ENCODE measurements at regions not wholly inside any gene's neighbourhood (a gene's known extent, or its start where the extent isn't known, plus 50 kb on each side); places are given as distances from the start of the nearest gene placed in this dataset.
A peak's percentile ranks its signal among the peaks of the same experiment; 100 is the strongest.

DNA sequence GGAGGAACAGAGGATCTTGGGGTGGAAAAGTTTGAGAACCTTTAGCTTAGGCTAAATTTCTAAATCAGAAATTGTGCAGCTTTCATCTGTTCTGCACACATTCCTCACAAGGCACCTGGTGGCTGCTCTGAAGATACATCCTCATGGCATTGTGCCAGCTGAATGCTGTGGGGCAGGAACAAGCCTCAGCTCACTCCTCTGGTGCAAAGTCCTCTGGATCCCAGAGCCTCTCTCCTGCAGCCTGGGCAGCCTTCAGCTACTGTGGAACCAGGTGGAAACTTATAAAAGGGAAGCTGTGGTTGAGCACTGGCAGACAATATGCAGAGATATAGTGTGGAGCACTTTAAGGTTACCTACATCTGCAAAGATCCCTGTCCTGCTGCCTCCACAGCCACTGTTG is 72.3 kb downstream of the KCTD12 start:
- H3K27me3 ChIP-seq, result no peaks in the 10 kb centered on the region
- no peaks in the 10 kb centered on the region for H3K4me1 ChIP-seq
- TF ChIP-seq, protein P1, sequence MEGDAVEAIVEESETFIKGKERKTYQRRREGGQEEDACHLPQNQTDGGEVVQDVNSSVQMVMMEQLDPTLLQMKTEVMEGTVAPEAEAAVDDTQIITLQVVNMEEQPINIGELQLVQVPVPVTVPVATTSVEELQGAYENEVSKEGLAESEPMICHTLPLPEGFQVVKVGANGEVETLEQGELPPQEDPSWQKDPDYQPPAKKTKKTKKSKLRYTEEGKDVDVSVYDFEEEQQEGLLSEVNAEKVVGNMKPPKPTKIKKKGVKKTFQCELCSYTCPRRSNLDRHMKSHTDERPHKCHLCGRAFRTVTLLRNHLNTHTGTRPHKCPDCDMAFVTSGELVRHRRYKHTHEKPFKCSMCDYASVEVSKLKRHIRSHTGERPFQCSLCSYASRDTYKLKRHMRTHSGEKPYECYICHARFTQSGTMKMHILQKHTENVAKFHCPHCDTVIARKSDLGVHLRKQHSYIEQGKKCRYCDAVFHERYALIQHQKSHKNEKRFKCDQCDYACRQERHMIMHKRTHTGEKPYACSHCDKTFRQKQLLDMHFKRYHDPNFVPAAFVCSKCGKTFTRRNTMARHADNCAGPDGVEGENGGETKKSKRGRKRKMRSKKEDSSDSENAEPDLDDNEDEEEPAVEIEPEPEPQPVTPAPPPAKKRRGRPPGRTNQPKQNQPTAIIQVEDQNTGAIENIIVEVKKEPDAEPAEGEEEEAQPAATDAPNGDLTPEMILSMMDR (IDR thresholded peaks at IDR 0.05), result no peak
- FAIRE-seq (no peak), DNase-seq (peak in 1 of 6 donors; percentile 25), ATAC-seq (peak in 3 of 4 donors; percentile 40 to 66 (median 63))
- intact Hi-C loops (cut with DNase I), result no loop called here
- H3K27ac ChIP-seq, result no peak overlapping the region
- H3K9me3 ChIP-seq, result no peaks in the 10 kb centered on the region
- no peaks in the 10 kb centered on the region for H3K36me3 ChIP-seq
- H3K4me3 ChIP-seq, result no peak overlapping the region

DNA sequence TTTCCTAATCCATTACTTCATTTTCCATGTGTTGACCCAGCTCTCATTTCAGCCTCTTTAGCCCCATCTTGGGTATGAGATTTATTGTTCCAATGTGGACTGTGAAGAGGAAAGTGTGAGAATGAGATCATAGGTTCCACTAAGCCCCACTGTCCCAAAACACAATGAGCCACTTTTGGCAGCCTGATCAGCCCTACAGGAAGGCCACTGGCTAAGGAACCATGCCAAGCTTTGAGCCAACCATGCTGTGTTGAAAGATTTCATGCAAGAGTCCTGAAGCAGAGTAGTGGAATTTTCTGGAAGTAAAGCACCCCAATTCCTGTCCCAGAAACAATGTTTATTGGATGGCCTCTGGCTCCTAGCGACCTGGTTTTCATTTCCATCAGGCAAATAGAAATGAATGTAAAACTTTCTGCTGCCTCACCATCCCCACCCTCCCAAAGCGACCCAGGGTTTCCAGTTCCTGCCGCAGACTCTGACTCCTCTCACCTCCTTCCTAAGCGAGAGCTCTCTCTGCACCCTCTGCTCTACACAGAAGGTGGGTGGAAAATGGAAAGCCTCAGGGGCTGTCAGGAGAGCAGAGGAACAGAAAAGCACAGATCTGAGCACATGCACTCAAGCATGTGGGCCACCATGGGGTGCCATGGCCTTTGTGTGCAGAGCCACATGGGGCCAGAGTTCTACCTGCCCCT is 73.1 kb downstream of the KCTD12 start:
- FAIRE-seq (no peak), ATAC-seq (peak in 3 of 4 donors; percentile 38 to 52 (median 42)), DNase-seq (no peak)
- Histone ChIP-seq H3K4me1 (no peaks in the 10 kb centered on the region), H3K36me3 (no peaks in the 10 kb centered on the region), H3K4me3 (no peak overlapping the region), H3K27me3 (no peaks in the 10 kb centered on the region), H3K9me3 (no peaks in the 10 kb centered on the region), H3K27ac (no peak overlapping the region)
- TF ChIP-seq, protein P1 (IDR thresholded peaks at IDR 0.05), result no peak
- intact Hi-C loops (cut with DNase I), result no loop called here
- 68 to 78% methylated on average over 4 of the region's 4 CpGs for WGBS, 2 donors

DNA sequence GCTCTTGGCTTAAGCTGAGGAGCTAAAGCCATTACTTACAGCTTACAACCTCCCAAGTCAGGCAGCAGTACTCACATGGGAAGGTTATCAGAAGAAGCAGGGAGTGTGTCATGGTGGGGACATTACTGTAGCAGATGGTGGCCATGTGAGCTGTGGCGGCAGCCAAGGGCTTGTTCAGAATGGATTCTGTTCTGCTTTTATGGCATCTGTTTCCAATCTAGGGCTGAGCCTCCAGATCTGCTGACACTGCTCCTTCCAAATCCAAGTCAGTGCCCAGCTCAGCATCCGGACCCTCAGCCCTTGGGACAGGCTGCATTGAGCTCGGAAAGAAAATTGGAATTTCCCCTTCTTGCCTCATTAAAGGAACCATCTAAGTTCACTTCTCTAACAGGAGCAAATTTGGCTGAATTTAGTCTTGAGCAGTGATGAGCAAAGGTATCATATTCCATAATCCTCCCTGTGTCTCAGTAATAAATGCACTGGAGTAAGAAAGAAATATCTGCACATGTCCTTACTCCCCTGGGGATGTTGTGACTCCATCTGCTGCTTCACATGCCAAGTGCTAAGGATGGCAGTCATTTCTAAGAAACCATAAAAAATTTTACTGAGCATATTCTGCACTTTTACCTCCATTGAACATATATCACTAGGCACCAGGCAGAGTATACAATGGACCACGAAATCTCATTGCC is 73.9 kb downstream of the KCTD12 start:
- DNase-seq, result peak in 1 of 6 donors; percentile 39

DNA sequence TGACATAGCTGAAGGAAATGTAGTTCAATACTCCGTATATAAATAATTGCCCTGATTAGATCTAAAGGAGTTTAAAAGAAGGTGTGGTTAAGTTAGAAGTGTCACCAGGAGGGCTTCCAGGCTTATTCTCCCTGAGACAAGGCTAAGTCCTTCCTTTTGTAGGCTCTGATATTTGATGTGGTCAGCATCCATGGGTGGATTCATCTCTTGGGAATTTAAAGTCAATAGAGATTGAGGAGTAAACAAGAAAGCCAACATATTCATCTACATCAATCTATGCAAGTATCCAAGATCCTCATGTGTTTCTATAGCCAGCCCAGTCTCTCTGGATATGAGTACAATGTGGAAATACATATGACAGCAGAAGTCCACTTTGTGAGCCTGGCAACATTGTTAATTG is 76.8 kb downstream of the KCTD12 start:
- H3K9me3 ChIP-seq, result no peaks in the 10 kb centered on the region
- intact Hi-C loops (cut with DNase I), result no loop called here
- ATAC-seq, result no peak
- 53 to 64% methylated on average over 1 of the region's 1 CpG for WGBS, 2 donors
- H3K4me3 ChIP-seq, result no peak overlapping the region
- no peaks in the 10 kb centered on the region for H3K4me1 ChIP-seq
- FAIRE-seq, result no peak
- H3K27ac ChIP-seq, result no peak overlapping the region
- TF ChIP-seq, protein P1 (IDR thresholded peaks at IDR 0.05), result no peak
- DNase-seq, result no peak
- no peaks in the 10 kb centered on the region for H3K36me3 ChIP-seq
- H3K27me3 ChIP-seq, result no peaks in the 10 kb centered on the region

More for the DNA sequence above, 73.9 kb downstream of the KCTD12 start:
- H3K27me3 ChIP-seq, result no peaks in the 10 kb centered on the region
- no peaks in the 10 kb centered on the region for H3K4me1 ChIP-seq
- FAIRE-seq (no peak), ATAC-seq (peak in 3 of 4 donors; percentile 55 to 79 (median 62))
- H3K4me3 ChIP-seq, result no peak overlapping the region
- no peaks in the 10 kb centered on the region for H3K9me3 ChIP-seq
- 62 to 75% methylated on average over 4 of the region's 4 CpGs for WGBS, 2 donors
- intact Hi-C loops (cut with DNase I), result no loop called here
- no peaks in the 10 kb centered on the region for H3K36me3 ChIP-seq
- TF ChIP-seq, protein P1 (IDR thresholded peaks at IDR 0.05), result no peak
- no peak overlapping the region for H3K27ac ChIP-seq

DNA sequence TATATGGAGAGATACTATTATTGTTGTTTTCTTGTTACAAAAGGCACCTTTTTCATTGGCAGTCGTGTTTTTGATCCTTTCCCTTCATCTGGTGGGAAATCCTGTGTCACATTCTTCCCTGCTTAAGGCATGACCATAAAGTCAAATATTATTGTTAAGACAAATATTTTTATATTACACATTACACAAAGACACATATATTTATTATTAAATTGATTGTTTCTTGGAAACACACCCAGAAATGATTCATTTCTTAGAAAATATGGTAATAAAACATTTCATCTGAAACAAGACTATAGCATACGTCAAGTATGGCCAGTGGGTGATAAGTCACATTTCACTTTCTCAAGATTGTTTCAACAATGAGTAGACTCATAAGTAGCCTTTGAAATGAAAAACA is 77.3 kb downstream of the KCTD12 start:
- Histone ChIP-seq H3K27me3 (no peaks in the 10 kb centered on the region), H3K36me3 (no peaks in the 10 kb centered on the region), H3K4me3 (no peak overlapping the region), H3K27ac (no peak overlapping the region), H3K9me3 (no peaks in the 10 kb centered on the region), H3K4me1 (no peaks in the 10 kb centered on the region)
- DNase-seq (no peak), FAIRE-seq (no peak), ATAC-seq (no peak)
- WGBS, 2 donors, result 33 to 36% methylated on average over 2 of the region's 2 CpGs
- intact Hi-C loops (cut with DNase I), result no loop called here
- TF ChIP-seq, protein P1 (IDR thresholded peaks at IDR 0.05), result no peak
